ENCODE measurements at regions not wholly inside any gene's neighbourhood (a gene's known extent, or its start where the extent isn't known, plus 50 kb on each side); places are given as distances from the start of the nearest gene placed in this dataset.

GRCh38 chr2:228838819-228839218 lies 432.3 kb downstream of the PID1 start (continued):
- TF ChIP-seq CSRNP3 (CRISPR knock-in tag; IDR thresholded peaks at IDR 0.05) (no peak), TCF4 (CRISPR knock-in tag; IDR thresholded peaks at IDR 0.05; ENCODE audit: borderline replicate concordance) (no peak), SNAI2 (CRISPR knock-in tag; IDR thresholded peaks at IDR 0.05) (no peak)
- TF ChIP-seq, protein P1, sequence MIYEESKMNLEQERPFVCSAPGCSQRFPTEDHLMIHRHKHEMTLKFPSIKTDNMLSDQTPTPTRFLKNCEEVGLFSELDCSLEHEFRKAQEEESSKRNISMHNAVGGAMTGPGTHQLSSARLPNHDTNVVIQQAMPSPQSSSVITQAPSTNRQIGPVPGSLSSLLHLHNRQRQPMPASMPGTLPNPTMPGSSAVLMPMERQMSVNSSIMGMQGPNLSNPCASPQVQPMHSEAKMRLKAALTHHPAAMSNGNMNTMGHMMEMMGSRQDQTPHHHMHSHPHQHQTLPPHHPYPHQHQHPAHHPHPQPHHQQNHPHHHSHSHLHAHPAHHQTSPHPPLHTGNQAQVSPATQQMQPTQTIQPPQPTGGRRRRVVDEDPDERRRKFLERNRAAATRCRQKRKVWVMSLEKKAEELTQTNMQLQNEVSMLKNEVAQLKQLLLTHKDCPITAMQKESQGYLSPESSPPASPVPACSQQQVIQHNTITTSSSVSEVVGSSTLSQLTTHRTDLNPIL (CRISPR knock-in tag; IDR thresholded peaks at IDR 0.05; ENCODE audit: low read depth), result no peak

- ATAC-seq, result no peak
- no peak for TF ChIP-seq TOX (CRISPR knock-in tag; IDR thresholded peaks at IDR 0.05; ENCODE audit: borderline replicate concordance)
Measured at GRCh38 chr2:228828397-228828796, 442.7 kb downstream of the PID1 start.

- ATAC-seq, result no peak
- TF ChIP-seq SNAI2 (CRISPR knock-in tag; IDR thresholded peaks at IDR 0.05) (no peak), TCF4 (CRISPR knock-in tag; IDR thresholded peaks at IDR 0.05; ENCODE audit: borderline replicate concordance) (no peak)
Measured at GRCh38 chr2:228827056-228827700, 443.9 kb downstream of the PID1 start.

DNA sequence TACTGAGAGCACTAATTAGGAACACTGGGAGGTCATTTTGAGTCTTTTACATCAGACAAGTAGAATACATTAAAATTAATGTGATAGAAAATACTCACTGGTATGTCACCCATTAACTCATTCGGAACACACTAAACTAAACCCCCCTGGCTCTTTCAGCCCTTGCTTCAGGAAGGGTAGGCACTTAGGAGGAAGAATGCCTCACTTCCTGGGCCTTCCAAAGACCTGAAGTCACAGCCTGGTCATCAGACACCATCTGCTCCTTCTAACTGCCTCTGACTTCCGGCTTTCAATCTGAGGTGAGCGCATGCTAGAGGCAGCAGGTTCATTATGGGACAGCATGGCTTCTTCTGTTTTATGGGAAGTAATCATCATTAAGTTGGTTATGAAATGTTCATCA lies 451.4 kb downstream of the PID1 start:
- ATAC-seq, result no peak
- TF ChIP-seq CSDC2 (CRISPR knock-in tag; IDR thresholded peaks at IDR 0.05) (no peak), OSR1 (CRISPR knock-in tag; IDR thresholded peaks at IDR 0.05) (no peak), PPARA (CRISPR knock-in tag; IDR thresholded peaks at IDR 0.05; ENCODE audit: borderline replicate concordance) (no peak), ZFP30 (CRISPR knock-in tag; IDR thresholded peaks at IDR 0.05) (no peak), BACH2 (CRISPR knock-in tag; IDR thresholded peaks at IDR 0.05; ENCODE audit: borderline replicate concordance) (no peak), ZNF565 (CRISPR knock-in tag; conservative IDR thresholded peaks at IDR 0.05; ENCODE audit: low read depth) (no peak), TCF4 (CRISPR knock-in tag; IDR thresholded peaks at IDR 0.05; ENCODE audit: borderline replicate concordance) (no peak), RARB (CRISPR knock-in tag; IDR thresholded peaks at IDR 0.05) (no peak)
- TF ChIP-seq, protein P2, sequence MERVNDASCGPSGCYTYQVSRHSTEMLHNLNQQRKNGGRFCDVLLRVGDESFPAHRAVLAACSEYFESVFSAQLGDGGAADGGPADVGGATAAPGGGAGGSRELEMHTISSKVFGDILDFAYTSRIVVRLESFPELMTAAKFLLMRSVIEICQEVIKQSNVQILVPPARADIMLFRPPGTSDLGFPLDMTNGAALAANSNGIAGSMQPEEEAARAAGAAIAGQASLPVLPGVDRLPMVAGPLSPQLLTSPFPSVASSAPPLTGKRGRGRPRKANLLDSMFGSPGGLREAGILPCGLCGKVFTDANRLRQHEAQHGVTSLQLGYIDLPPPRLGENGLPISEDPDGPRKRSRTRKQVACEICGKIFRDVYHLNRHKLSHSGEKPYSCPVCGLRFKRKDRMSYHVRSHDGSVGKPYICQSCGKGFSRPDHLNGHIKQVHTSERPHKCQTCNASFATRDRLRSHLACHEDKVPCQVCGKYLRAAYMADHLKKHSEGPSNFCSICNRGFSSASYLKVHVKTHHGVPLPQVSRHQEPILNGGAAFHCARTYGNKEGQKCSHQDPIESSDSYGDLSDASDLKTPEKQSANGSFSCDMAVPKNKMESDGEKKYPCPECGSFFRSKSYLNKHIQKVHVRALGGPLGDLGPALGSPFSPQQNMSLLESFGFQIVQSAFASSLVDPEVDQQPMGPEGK (CRISPR knock-in tag; IDR thresholded peaks at IDR 0.05; ENCODE audit: borderline replicate concordance), result no peak

GRCh38 chr2:228802181-228803071 lies 468.7 kb downstream of the PID1 start:
- ATAC-seq, result no peak
- TF ChIP-seq OSR1 (CRISPR knock-in tag; IDR thresholded peaks at IDR 0.05) (no peak), GLIS3 (CRISPR knock-in tag; IDR thresholded peaks at IDR 0.05) (no peak), ARNTL (CRISPR knock-in tag; IDR thresholded peaks at IDR 0.05; ENCODE audit: borderline replicate concordance, low read depth) (no peak), ESRRG (CRISPR knock-in tag; IDR thresholded peaks at IDR 0.05) (no peak)

GRCh38 chr2:228801451-228801850 lies 469.6 kb downstream of the PID1 start:
- no peak for ATAC-seq
- TF ChIP-seq ZNF70 (CRISPR knock-in tag; IDR thresholded peaks at IDR 0.05) (no peak), TCF4 (CRISPR knock-in tag; IDR thresholded peaks at IDR 0.05; ENCODE audit: borderline replicate concordance) (no peak), CSRNP3 (CRISPR knock-in tag; IDR thresholded peaks at IDR 0.05) (no peak), ZNF8 (CRISPR knock-in tag; IDR thresholded peaks at IDR 0.05) (no peak), ZFP3 (CRISPR knock-in tag; IDR thresholded peaks at IDR 0.05) (no peak), OSR1 (CRISPR knock-in tag; IDR thresholded peaks at IDR 0.05) (no peak), CSDC2 (CRISPR knock-in tag; IDR thresholded peaks at IDR 0.05) (no peak), PPARA (CRISPR knock-in tag; IDR thresholded peaks at IDR 0.05; ENCODE audit: borderline replicate concordance) (no peak), ZNF565 (CRISPR knock-in tag; conservative IDR thresholded peaks at IDR 0.05; ENCODE audit: low read depth) (no peak), ZFP30 (CRISPR knock-in tag; IDR thresholded peaks at IDR 0.05) (no peak), TSHZ2 (CRISPR knock-in tag; IDR thresholded peaks at IDR 0.05) (no peak), ZC3H10 (CRISPR knock-in tag; IDR thresholded peaks at IDR 0.05) (no peak)
- TF ChIP-seq, protein P1 (CRISPR knock-in tag; IDR thresholded peaks at IDR 0.05; ENCODE audit: low read depth), result no peak

Data from SK-N-SH treated with all-trans-retinoic acid at 6 μM for 48 hours (cell line).